ENCODE measurements at regions not wholly inside any gene's neighbourhood (a gene's known extent, or its start where the extent isn't known, plus 50 kb on each side); places are given as distances from the start of the nearest gene placed in this dataset.

- Histone ChIP-seq H3K4me1 (ENCODE audit: insufficient read depth) (no peaks in the 10 kb centered on the region), H3K27ac (no peak overlapping the region), H3K9me3 (ENCODE audit: low read depth) (no peaks in the 10 kb centered on the region), H3K27me3 (no peaks in the 10 kb centered on the region), H4K20me1 (ENCODE audit: insufficient read depth, poor library complexity, severe bottlenecking) (no peaks in the 10 kb centered on the region), H3K4me3 (no peak overlapping the region), H3K4me2 (no peak overlapping the region), H3K79me2 (no peaks in the 10 kb centered on the region), H3K36me3 (replicated peaks; ENCODE audit: insufficient read depth, low read depth) (no peaks in the 10 kb centered on the region), H3K9me2 (replicated peaks; ENCODE audit: insufficient read depth) (no peaks in the 10 kb centered on the region), H2AFZ (no peak overlapping the region)
- no peak for DNase-seq (ENCODE audit: low spot score)
- TF ChIP-seq EZH2phosphoT487 (IDR thresholded peaks at IDR 0.05; ENCODE audit: low read depth, severe bottlenecking, unreplicated experiment) (no peak), EZH2 (IDR thresholded peaks at IDR 0.05; ENCODE audit: borderline replicate concordance) (no peak)
- TF ChIP-seq, protein P1, sequence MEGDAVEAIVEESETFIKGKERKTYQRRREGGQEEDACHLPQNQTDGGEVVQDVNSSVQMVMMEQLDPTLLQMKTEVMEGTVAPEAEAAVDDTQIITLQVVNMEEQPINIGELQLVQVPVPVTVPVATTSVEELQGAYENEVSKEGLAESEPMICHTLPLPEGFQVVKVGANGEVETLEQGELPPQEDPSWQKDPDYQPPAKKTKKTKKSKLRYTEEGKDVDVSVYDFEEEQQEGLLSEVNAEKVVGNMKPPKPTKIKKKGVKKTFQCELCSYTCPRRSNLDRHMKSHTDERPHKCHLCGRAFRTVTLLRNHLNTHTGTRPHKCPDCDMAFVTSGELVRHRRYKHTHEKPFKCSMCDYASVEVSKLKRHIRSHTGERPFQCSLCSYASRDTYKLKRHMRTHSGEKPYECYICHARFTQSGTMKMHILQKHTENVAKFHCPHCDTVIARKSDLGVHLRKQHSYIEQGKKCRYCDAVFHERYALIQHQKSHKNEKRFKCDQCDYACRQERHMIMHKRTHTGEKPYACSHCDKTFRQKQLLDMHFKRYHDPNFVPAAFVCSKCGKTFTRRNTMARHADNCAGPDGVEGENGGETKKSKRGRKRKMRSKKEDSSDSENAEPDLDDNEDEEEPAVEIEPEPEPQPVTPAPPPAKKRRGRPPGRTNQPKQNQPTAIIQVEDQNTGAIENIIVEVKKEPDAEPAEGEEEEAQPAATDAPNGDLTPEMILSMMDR (IDR thresholded peaks at IDR 0.05; ENCODE audit: poor library complexity) = no peak
- WGBS (ENCODE audit: low lambda C conversion rate, missing lambda C conversion rate) = 72% methylated on average over 2 of the region's 2 CpGs
Measured at GRCh38 chr7:97346349-97346748, 228.9 kb downstream of the SDHAF3 start.

DNA sequence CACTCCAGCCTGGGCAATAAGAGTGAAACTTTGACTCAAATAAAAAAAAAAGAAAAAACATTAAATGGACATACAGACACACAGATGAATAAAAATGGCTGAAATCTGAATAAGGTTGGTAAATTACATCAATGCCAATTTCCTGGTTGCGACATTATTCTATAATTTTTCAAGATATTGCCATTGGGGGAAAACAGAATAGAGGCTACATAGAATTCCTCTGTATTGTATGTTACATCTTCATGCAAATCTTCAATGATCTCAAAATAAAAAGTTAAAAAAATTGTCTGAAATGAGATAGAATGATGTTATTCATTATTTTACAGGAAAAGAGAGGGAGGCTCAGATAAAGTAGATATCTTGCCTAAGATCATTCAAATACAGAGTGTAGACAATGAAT, 234.0 kb downstream of the SDHAF3 start:
- Histone ChIP-seq H3K4me1 (ENCODE audit: insufficient read depth) (no peaks in the 10 kb centered on the region), H2AFZ (no peak overlapping the region), H3K79me2 (no peaks in the 10 kb centered on the region), H3K9me3 (ENCODE audit: low read depth) (no peaks in the 10 kb centered on the region), H3K27ac (no peak overlapping the region), H3K36me3 (replicated peaks; ENCODE audit: insufficient read depth, low read depth) (no peaks in the 10 kb centered on the region), H3K4me2 (no peak overlapping the region), H4K20me1 (ENCODE audit: insufficient read depth, poor library complexity, severe bottlenecking) (no peaks in the 10 kb centered on the region), H3K9me2 (replicated peaks; ENCODE audit: insufficient read depth) (no peaks in the 10 kb centered on the region), H3K27me3 (no peaks in the 10 kb centered on the region), H3K4me3 (no peak overlapping the region)
- TF ChIP-seq, protein P1 (IDR thresholded peaks at IDR 0.05; ENCODE audit: poor library complexity) = no peak
- TF ChIP-seq EZH2phosphoT487 (IDR thresholded peaks at IDR 0.05; ENCODE audit: low read depth, severe bottlenecking, unreplicated experiment) (no peak), EZH2 (IDR thresholded peaks at IDR 0.05; ENCODE audit: borderline replicate concordance) (no peak)
- WGBS (ENCODE audit: low lambda C conversion rate, missing lambda C conversion rate) = 97% methylated on average over 1 of the region's 1 CpG
- no peak for DNase-seq (ENCODE audit: low spot score)

- Histone ChIP-seq H3K4me3 (no peak overlapping the region), H4K20me1 (ENCODE audit: insufficient read depth, poor library complexity, severe bottlenecking) (no peaks in the 10 kb centered on the region), H3K9me3 (ENCODE audit: low read depth) (no peaks in the 10 kb centered on the region), H3K27ac (no peak overlapping the region), H3K9me2 (replicated peaks; ENCODE audit: insufficient read depth) (no peaks in the 10 kb centered on the region), H3K4me2 (no peak overlapping the region), H3K36me3 (replicated peaks; ENCODE audit: insufficient read depth, low read depth) (no peaks in the 10 kb centered on the region), H3K4me1 (ENCODE audit: insufficient read depth) (no peaks in the 10 kb centered on the region), H3K79me2 (no peaks in the 10 kb centered on the region), H3K27me3 (no peaks in the 10 kb centered on the region), H2AFZ (no peak overlapping the region)
- DNase-seq (ENCODE audit: low spot score) = no peak
- no peak for TF ChIP-seq EZH2phosphoT487 (IDR thresholded peaks at IDR 0.05; ENCODE audit: low read depth, severe bottlenecking, unreplicated experiment)
- TF ChIP-seq EZH2 (IDR thresholded peaks at IDR 0.05; ENCODE audit: borderline replicate concordance) = no peak
- TF ChIP-seq, protein P1 (IDR thresholded peaks at IDR 0.05; ENCODE audit: poor library complexity) = no peak
Measured at GRCh38 chr7:97357459-97357858, 240.0 kb downstream of the SDHAF3 start.

- Histone ChIP-seq H3K36me3 (replicated peaks; ENCODE audit: insufficient read depth, low read depth) (no peaks in the 10 kb centered on the region), H3K4me1 (ENCODE audit: insufficient read depth) (no peaks in the 10 kb centered on the region), H3K27ac (no peak overlapping the region), H2AFZ (no peak overlapping the region), H3K79me2 (no peaks in the 10 kb centered on the region), H3K4me3 (no peak overlapping the region), H3K4me2 (no peak overlapping the region), H4K20me1 (ENCODE audit: insufficient read depth, poor library complexity, severe bottlenecking) (no peaks in the 10 kb centered on the region), H3K27me3 (no peaks in the 10 kb centered on the region), H3K9me2 (replicated peaks; ENCODE audit: insufficient read depth) (no peaks in the 10 kb centered on the region), H3K9me3 (ENCODE audit: low read depth) (no peaks in the 10 kb centered on the region)
- TF ChIP-seq EZH2 (IDR thresholded peaks at IDR 0.05; ENCODE audit: borderline replicate concordance) (no peak), EZH2phosphoT487 (IDR thresholded peaks at IDR 0.05; ENCODE audit: low read depth, severe bottlenecking, unreplicated experiment) (no peak)
- TF ChIP-seq, protein P1 (IDR thresholded peaks at IDR 0.05; ENCODE audit: poor library complexity) = no peak
- no peak for DNase-seq (ENCODE audit: low spot score)
- WGBS (ENCODE audit: low lambda C conversion rate, missing lambda C conversion rate) = 77% methylated on average over 3 of the region's 3 CpGs
Measured at GRCh38 chr7:97372882-97373281, 255.4 kb downstream of the SDHAF3 start.

All from hepatocyte (in vitro differentiated cells).